Uterus (tissue), 3 donors: ENCODE measurements at regions not wholly inside any gene's neighbourhood (a gene's known extent, or its start where the extent isn't known, plus 50 kb on each side); places are given as distances from the start of the nearest gene placed in this dataset.
A peak's percentile ranks its signal among the peaks of the same experiment; 100 is the strongest.
"Not testable (repeated sequence)": the region's sequence is repeated elsewhere in the genome, so short reads cannot be mapped to it uniquely, and the experiment has no call there.

Experiments
- DNase-seq, 2 donors: peaks; one replicate each; pipeline ENCODE4 v3.0.0-alpha.2; 2019 to 2020
- H3K27ac ChIP-seq, 2 donors: fragments of 200-600 bp; sonication (generic); 1 replicate in 1 of 2; 2 replicates in 1 of 2; pipeline ENCODE4 v1.5.1; 2016 to 2018
- H3K27me3 ChIP-seq, 2 donors: fragments of 200-600 bp; sonication (generic); one replicate each; pipeline ENCODE4 v1.5.1; 2018 to 2019; ENCODE audit warnings: control low read depth in 1 of 2
- H3K36me3 ChIP-seq, 2 donors: fragments of 200-600 bp; sonication (generic); one replicate each; pipeline ENCODE4 v1.5.1; 2019; ENCODE audit warnings: control low read depth in 1 of 2
- H3K4me1 ChIP-seq, 2 donors: fragments of 200-600 bp; sonication (generic); one replicate each; pipeline ENCODE4 v1.5.1; 2018 to 2019; ENCODE audit warnings: control low read depth in 1 of 2
- H3K4me3 ChIP-seq, 2 donors: fragments of 200-600 bp; sonication (generic); 1 replicate in 1 of 2; 2 replicates in 1 of 2; pipeline ENCODE4 v1.5.1; 2018 to 2019; ENCODE audit warnings: mild to moderate bottlenecking in 1 of 2
- H3K9me3 ChIP-seq, 2 donors: fragments of 200-600 bp; sonication (generic); one replicate each; pipeline ENCODE4 v1.5.1; 2019; ENCODE audit warnings: control low read depth in 1 of 2
- CTCF ChIP-seq, 4 experiments: fragments of 200-600 bp in 2 of 4; fragments of 450-650 bp in 2 of 4; sonication (generic) in 2 of 4; IDR thresholded peaks; one replicate each; pipeline ENCODE4 v1.5.1; 2016 to 2019; ENCODE audit warnings: antibody characterized with exemption in 4 of 4, mild to moderate bottlenecking in 2 of 4, moderate library complexity in 1 of 4
- POLR2A ChIP-seq, 2 donors: fragments of 450-650 bp; IDR thresholded peaks; one replicate each; pipeline ENCODE4 v1.6.1; 2016; ENCODE audit warnings: antibody characterized with exemption in 2 of 2, mild to moderate bottlenecking in 1 of 2, moderate library complexity in 1 of 2
- intact Hi-C: fragments of 100-400 bp; cut with DNase I; formaldehyde crosslinking; loops from one replicate; pipeline ENCODE4 v1.15.1; 2023; ENCODE audit warnings: low total_unique reads
- donor health status: DM: yes; HTN: yes; CAD: no.

- no peak for TF ChIP-seq POLR2A (IDR thresholded peaks at IDR 0.05)
- no peak for TF ChIP-seq CTCF (IDR thresholded peaks at IDR 0.05)
- Histone ChIP-seq H3K4me3 (no peak overlapping the region), H3K36me3 (no peaks in the 10 kb centered on the region), H3K4me1 (no peaks in the 10 kb centered on the region), H3K27me3 (no peaks in the 10 kb centered on the region), H3K9me3 (no peaks in the 10 kb centered on the region), H3K27ac (no peak overlapping the region)
- no peak for DNase-seq
- intact Hi-C loops = no loop called here
Measured at GRCh38 chr18:39589496-39589895, 2023.9 kb upstream of the CELF4 start.

GRCh38 chr18:39587586-39587985, 2022.0 kb upstream of the CELF4 start:
- DNase-seq = no peak
- no peaks in the 10 kb centered on the region for H3K9me3 ChIP-seq
- no peaks in the 10 kb centered on the region for H3K4me1 ChIP-seq
- intact Hi-C loops = no loop called here
- no peak overlapping the region for H3K27ac ChIP-seq
- no peak for TF ChIP-seq POLR2A (IDR thresholded peaks at IDR 0.05)
- no peak for TF ChIP-seq CTCF (IDR thresholded peaks at IDR 0.05)
- no peaks in the 10 kb centered on the region for H3K36me3 ChIP-seq
- no peak overlapping the region for H3K4me3 ChIP-seq
- H3K27me3 ChIP-seq = no peaks in the 10 kb centered on the region

GRCh38 chr18:39586741-39587140, 2021.1 kb upstream of the CELF4 start:
- Histone ChIP-seq H3K36me3 (no peaks in the 10 kb centered on the region), H3K9me3 (no peaks in the 10 kb centered on the region), H3K27ac (no peak overlapping the region), H3K4me3 (no peak overlapping the region), H3K4me1 (no peaks in the 10 kb centered on the region), H3K27me3 (no peaks in the 10 kb centered on the region)
- intact Hi-C loops = no loop called here
- TF ChIP-seq CTCF (IDR thresholded peaks at IDR 0.05) = no peak
- no peak for TF ChIP-seq POLR2A (IDR thresholded peaks at IDR 0.05)
- DNase-seq = no peak

- Histone ChIP-seq H3K4me3 (no peak overlapping the region), H3K27ac (no peak overlapping the region), H3K36me3 (no peaks in the 10 kb centered on the region), H3K9me3 (no peaks in the 10 kb centered on the region), H3K4me1 (no peaks in the 10 kb centered on the region), H3K27me3 (no peaks in the 10 kb centered on the region)
- no peak for DNase-seq
- TF ChIP-seq POLR2A (IDR thresholded peaks at IDR 0.05) = no peak
- intact Hi-C loops = no loop called here
Measured at GRCh38 chr18:39574897-39575296, 2009.3 kb upstream of the CELF4 start.

- intact Hi-C loops = no loop called here
- TF ChIP-seq POLR2A (IDR thresholded peaks at IDR 0.05) = no peak
- TF ChIP-seq CTCF (IDR thresholded peaks at IDR 0.05) = peak in 2 of 4 experiments; percentile 12 to 21
Measured at GRCh38 chr18:39571511-39571910, 2005.9 kb upstream of the CELF4 start.

GRCh38 chr18:39565551-39566230, 2000.1 kb upstream of the CELF4 start:
- H3K27me3 ChIP-seq, H3K27ac ChIP-seq, H3K36me3 ChIP-seq, H3K9me3 ChIP-seq, DNase-seq, H3K4me1 ChIP-seq, H3K4me3 ChIP-seq, intact Hi-C loops: not testable (repeated sequence)

More at GRCh38 chr18:39571511-39571910, 2005.9 kb upstream of the CELF4 start:
- no peaks in the 10 kb centered on the region for H3K36me3 ChIP-seq
- H3K9me3 ChIP-seq = no peaks in the 10 kb centered on the region
- H3K27me3 ChIP-seq = no peaks in the 10 kb centered on the region
- H3K4me1 ChIP-seq = no peaks in the 10 kb centered on the region
- H3K4me3 ChIP-seq = no peak overlapping the region
- no peak for DNase-seq
- no peak overlapping the region for H3K27ac ChIP-seq
